ENCODE measurements at regions not wholly inside any gene's neighbourhood (a gene's known extent, or its start where the extent isn't known, plus 50 kb on each side); places are given as distances from the start of the nearest gene placed in this dataset.

- DNase-seq, result no peak
Measured at GRCh38 chr4:27534488-27534887, 673.8 kb downstream of the STIM2 start.

GRCh38 chr4:27568236-27568951, 707.8 kb downstream of the STIM2 start:
- DNase-seq, result no peak

GRCh38 chr4:27568952-27569319, 708.3 kb downstream of the STIM2 start:
- no peak for DNase-seq

GRCh38 chr4:27574743-27575142, 714.1 kb downstream of the STIM2 start:
- DNase-seq, result no peak

- no peak for DNase-seq
Measured at GRCh38 chr4:27577951-27578350, 717.3 kb downstream of the STIM2 start.

- no peak for DNase-seq
Measured at GRCh38 chr4:27592738-27593137, 732.1 kb downstream of the STIM2 start.

- DNase-seq, result no peak
Measured at GRCh38 chr4:27594922-27595321, 734.3 kb downstream of the STIM2 start.

- DNase-seq, result no peak
Measured at GRCh38 chr4:27595571-27596360, 735.1 kb downstream of the STIM2 start.

GRCh38 chr4:27602172-27602571, 741.5 kb downstream of the STIM2 start:
- DNase-seq, result no peak

- no peak for DNase-seq
Measured at GRCh38 chr4:27604692-27605091, 744.1 kb downstream of the STIM2 start.

GRCh38 chr4:27616166-27616565, 755.5 kb downstream of the STIM2 start:
- DNase-seq, result no peak

GRCh38 chr4:27619435-27619834, 758.8 kb downstream of the STIM2 start:
- no peak for DNase-seq

- no peak for DNase-seq
Measured at GRCh38 chr4:27620886-27621285, 760.2 kb downstream of the STIM2 start.

- no peak for DNase-seq
Measured at GRCh38 chr4:27624749-27625148, 764.1 kb downstream of the STIM2 start.

- DNase-seq, result no peak
Measured at GRCh38 chr4:27628609-27629008, 768.0 kb downstream of the STIM2 start.

GRCh38 chr4:27629532-27630225, 769.0 kb downstream of the STIM2 start:
- DNase-seq, result no peak

- no peak for DNase-seq
Measured at GRCh38 chr4:27635936-27636913, 775.6 kb downstream of the STIM2 start.

GRCh38 chr4:27638163-27638915, 777.7 kb downstream of the STIM2 start:
- DNase-seq, result no peak

- no peak for DNase-seq
Measured at GRCh38 chr4:27643101-27643500, 782.5 kb downstream of the STIM2 start.

GRCh38 chr4:27648416-27648815, 787.8 kb downstream of the STIM2 start:
- no peak for DNase-seq

- no peak for DNase-seq
Measured at GRCh38 chr4:27662426-27662825, 801.8 kb downstream of the STIM2 start.

GRCh38 chr4:27666943-27667342, 806.3 kb downstream of the STIM2 start:
- no peak for DNase-seq

All from activated T-cell treated with anti-CD3 and anti-CD28 coated beads, Interleukin-2, amount 50 U/mL, for 1 hour (primary cell).